BE2C (cell line): ENCODE measurements at regions not wholly inside any gene's neighbourhood (a gene's known extent, or its start where the extent isn't known, plus 50 kb on each side); places are given as distances from the start of the nearest gene placed in this dataset.

Experiments
- DNase-seq: peaks from one replicate; pipeline ENCODE4 v3.0.0-alpha.2; 2020
- H3K27me3 ChIP-seq: fragments of 250-450 bp; sonication (Bioruptor Pico); 2 replicates; pipeline ENCODE4 v1.5.1; 2020; ENCODE audit warnings: mild to moderate bottlenecking
- H3K36me3 ChIP-seq: fragments of 250-450 bp; sonication (Bioruptor Pico); 2 replicates; pipeline ENCODE4 v1.5.1; 2020; ENCODE audit warnings: mild to moderate bottlenecking
- H3K4me1 ChIP-seq: fragments of 250-450 bp; sonication (Bioruptor Pico); 2 replicates; pipeline ENCODE4 v1.5.1; 2020
- H3K4me3 ChIP-seq: 2 replicates; pipeline ENCODE4 v1.5.1; 2011; ENCODE audit warnings: low read depth, low read length
- H3K9me3 ChIP-seq: fragments of 250-450 bp; sonication (Bioruptor Pico); 2 replicates; pipeline ENCODE4 v1.5.1; 2020
- TF ChIP-seq, protein P1 (sequence below): IDR thresholded peaks from 2 replicates; pipeline ENCODE4 v1.5.1; 2012; ENCODE audit warnings: mild to moderate bottlenecking, low read depth, low read length

DNA sequence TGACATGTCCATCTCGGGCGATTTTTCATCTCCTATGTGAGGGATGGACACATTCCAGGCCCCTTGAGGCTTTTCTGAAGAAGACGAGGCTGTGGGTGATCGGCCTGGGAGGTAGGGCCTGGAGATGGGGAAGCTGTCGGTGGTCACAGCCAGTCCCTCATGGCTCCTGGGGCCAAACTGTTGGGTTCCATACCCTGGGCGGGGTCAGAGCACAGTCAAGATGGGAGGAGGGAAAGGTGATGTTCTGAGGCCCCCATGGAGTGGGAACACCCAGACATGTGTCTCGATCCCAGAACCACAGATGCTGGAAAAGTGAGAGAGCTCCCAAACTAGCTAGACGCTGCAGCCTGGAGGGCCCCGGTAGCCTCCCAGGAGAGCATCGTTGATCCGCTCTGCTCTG is 157.5 kb upstream of the C1orf174 start:
- Histone ChIP-seq H3K4me1 (no peaks in the 10 kb centered on the region), H3K4me3 (no peak overlapping the region), H3K36me3 (no peaks in the 10 kb centered on the region), H3K27me3 (no peaks in the 10 kb centered on the region), H3K9me3 (no peaks in the 10 kb centered on the region)
- no peak for DNase-seq
- TF ChIP-seq, protein P1, sequence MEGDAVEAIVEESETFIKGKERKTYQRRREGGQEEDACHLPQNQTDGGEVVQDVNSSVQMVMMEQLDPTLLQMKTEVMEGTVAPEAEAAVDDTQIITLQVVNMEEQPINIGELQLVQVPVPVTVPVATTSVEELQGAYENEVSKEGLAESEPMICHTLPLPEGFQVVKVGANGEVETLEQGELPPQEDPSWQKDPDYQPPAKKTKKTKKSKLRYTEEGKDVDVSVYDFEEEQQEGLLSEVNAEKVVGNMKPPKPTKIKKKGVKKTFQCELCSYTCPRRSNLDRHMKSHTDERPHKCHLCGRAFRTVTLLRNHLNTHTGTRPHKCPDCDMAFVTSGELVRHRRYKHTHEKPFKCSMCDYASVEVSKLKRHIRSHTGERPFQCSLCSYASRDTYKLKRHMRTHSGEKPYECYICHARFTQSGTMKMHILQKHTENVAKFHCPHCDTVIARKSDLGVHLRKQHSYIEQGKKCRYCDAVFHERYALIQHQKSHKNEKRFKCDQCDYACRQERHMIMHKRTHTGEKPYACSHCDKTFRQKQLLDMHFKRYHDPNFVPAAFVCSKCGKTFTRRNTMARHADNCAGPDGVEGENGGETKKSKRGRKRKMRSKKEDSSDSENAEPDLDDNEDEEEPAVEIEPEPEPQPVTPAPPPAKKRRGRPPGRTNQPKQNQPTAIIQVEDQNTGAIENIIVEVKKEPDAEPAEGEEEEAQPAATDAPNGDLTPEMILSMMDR: no peak

DNA sequence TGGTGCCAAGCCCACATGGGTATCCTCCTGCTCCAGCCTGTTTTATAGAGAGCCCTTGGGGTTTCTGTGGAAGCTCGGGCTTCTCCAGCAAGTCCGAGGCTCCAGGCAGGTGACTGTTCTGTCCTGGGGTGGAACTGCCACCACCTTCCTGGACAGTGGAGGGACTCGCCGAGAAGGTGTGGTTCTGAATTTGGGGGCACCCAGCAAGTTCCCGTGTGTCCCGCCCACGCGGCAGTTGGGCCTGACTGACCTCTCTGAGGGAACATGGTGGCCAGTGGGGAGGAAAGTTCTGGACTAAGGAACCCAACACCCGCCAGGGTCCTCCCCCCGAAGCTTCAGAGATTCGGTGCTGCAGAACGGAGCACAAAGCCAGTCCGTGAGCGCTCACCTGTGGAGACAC is 158.1 kb upstream of the C1orf174 start:
- no peaks in the 10 kb centered on the region for H3K36me3 ChIP-seq
- no peaks in the 10 kb centered on the region for H3K4me1 ChIP-seq
- no peaks in the 10 kb centered on the region for H3K27me3 ChIP-seq
- H3K4me3 ChIP-seq: no peak overlapping the region
- H3K9me3 ChIP-seq: no peaks in the 10 kb centered on the region
- DNase-seq: no peak
- TF ChIP-seq, protein P1: no peak

DNA sequence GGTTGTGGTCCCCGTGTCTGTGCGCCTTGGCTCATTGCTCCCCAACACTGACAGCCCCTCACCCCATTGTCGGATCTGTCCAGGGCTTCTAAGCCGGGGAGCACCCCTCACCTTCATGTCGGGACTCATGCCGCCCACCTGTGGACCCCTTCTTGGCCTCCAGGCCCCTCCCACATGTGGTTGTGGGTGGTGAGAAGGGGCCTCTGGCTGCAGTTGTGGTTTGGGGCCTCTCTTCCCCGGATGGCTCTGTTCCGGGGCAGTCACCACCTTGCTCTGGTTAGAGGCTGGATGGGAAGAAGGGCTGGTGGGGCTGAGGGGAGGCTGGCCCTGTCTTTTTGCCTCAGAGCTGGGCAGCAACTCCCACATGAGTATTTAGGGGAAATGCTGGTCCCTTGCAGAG is 158.6 kb upstream of the C1orf174 start:
- Histone ChIP-seq H3K4me3 (no peak overlapping the region), H3K4me1 (no peaks in the 10 kb centered on the region), H3K9me3 (no peaks in the 10 kb centered on the region), H3K36me3 (no peaks in the 10 kb centered on the region), H3K27me3 (no peaks in the 10 kb centered on the region)
- TF ChIP-seq, protein P1: no peak
- DNase-seq: no peak

DNA sequence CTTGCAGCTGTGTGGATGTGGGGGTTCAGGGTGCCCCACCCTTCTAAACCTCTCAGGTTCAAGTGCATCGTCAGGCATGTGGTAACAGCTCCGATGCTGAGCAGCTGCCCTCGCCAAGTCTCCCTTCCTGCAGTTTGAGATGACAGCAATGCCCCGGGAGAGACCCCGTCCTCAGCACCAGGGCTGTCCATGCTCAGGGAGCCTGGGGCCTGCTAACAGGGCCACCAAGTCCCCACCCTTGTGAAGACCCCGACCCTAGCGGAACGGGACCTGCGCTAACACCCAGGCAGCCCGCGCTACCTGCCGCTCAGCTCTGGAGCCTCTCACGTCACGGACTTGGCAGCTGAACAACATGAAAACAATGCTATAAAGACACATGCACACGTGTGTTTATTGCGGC is 159.2 kb upstream of the C1orf174 start:
- Histone ChIP-seq H3K27me3 (no peaks in the 10 kb centered on the region), H3K4me3 (no peak overlapping the region), H3K9me3 (no peaks in the 10 kb centered on the region), H3K36me3 (no peaks in the 10 kb centered on the region), H3K4me1 (no peaks in the 10 kb centered on the region)
- TF ChIP-seq, protein P1: no peak
- no peak for DNase-seq

DNA sequence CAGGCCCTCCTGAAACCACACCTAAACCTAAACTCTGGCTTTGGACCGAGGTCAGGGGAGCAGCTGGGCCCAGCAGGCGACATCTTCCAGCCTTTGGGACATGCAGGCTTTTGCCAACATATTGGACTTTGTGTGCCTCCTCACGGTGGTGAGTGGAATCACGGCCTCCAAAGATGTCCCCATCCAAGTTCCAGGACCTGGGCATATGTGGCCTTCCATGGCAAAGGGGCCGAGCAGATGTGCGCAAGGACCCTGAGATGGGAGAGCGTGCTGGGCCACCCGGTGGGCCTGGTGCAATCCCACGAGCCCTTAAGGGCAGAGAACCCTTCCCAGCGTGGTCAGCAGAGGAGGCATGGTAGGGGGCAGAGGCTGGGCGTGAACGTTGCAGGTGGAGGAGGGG is 160.8 kb upstream of the C1orf174 start:
- no peaks in the 10 kb centered on the region for H3K27me3 ChIP-seq
- DNase-seq: no peak
- H3K9me3 ChIP-seq: no peaks in the 10 kb centered on the region
- no peaks in the 10 kb centered on the region for H3K36me3 ChIP-seq
- TF ChIP-seq, protein P1: no peak
- no peaks in the 10 kb centered on the region for H3K4me1 ChIP-seq
- H3K4me3 ChIP-seq: no peak overlapping the region

DNA sequence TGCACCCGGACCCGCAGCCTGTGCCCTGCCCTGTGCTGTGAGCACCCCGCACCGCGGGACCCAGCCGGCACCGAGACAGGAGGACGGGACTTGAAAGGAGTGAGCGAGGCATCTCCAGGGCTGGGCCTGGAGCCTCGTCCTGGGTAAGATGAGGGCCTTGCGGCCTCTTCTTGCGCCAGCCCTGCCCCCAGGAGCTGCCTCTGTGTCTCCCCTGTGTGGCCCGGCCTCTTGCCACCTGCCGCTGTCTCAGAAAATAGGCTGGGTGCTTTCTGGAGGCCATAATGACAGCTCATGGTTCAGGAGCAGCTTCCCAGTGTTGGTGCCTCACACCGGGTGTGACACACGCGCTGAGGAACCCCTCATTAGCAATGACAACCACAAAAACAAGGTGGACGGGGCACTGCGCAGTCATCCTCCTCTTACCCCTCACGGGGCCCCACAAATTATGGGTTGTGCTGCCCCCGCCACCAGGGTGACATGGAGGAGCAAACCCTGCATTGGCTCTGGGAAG is 161.5 kb upstream of the C1orf174 start:
- TF ChIP-seq, protein P1: no peak
- H3K27me3 ChIP-seq: no peaks in the 10 kb centered on the region
- no peak overlapping the region for H3K4me3 ChIP-seq
- H3K4me1 ChIP-seq: no peaks in the 10 kb centered on the region
- no peak for DNase-seq
- H3K36me3 ChIP-seq: no peaks in the 10 kb centered on the region
- no peaks in the 10 kb centered on the region for H3K9me3 ChIP-seq
